Natural killer cell (primary cell): ENCODE measurements at regions not wholly inside any gene's neighbourhood (a gene's known extent, or its start where the extent isn't known, plus 50 kb on each side); places are given as distances from the start of the nearest gene placed in this dataset.

ENCODE experiments used
- ATAC-seq, 3 donors: fragments of 150-1000 bp in 2 of 3; fragments of 200-7000 bp in 1 of 3; cut with Tn5 transposase; 1 replicate in 1 of 3; 2 replicates in 2 of 3; pipeline ENCODE4 v1.10.0; 2021; ENCODE audit warnings: mild to moderate bottlenecking in 2 of 3, moderate library complexity in 2 of 3
- DNase-seq, 2 donors: peaks; one replicate each; pipeline versions ENCODE4 v3.0.0 to v3.0.0-alpha.2; 2013 to 2021; ENCODE audit warnings: mixed read lengths in 1 of 2
- H3K27ac ChIP-seq: one replicate; pipeline ENCODE4 v1.5.1; 2013; ENCODE audit warnings: mild to moderate bottlenecking, low read length
- H3K27me3 ChIP-seq: one replicate; pipeline ENCODE4 v1.6.1; 2013; ENCODE audit warnings: low read length; ENCODE audit not compliant: control insufficient read depth, insufficient read depth
- H3K36me3 ChIP-seq: one replicate; pipeline ENCODE4 v1.6.1; 2013; ENCODE audit warnings: low read length; ENCODE audit not compliant: control insufficient read depth, insufficient read depth
- H3K4me1 ChIP-seq: one replicate; pipeline ENCODE4 v1.6.1; 2013; ENCODE audit warnings: low read length; ENCODE audit not compliant: control insufficient read depth, insufficient read depth
- H3K4me3 ChIP-seq: one replicate; pipeline ENCODE4 v1.5.1; 2013; ENCODE audit warnings: low read length
- H3K9me3 ChIP-seq: one replicate; pipeline ENCODE4 v1.6.1; 2013; ENCODE audit warnings: low read length; ENCODE audit not compliant: control insufficient read depth, insufficient read depth
- H3K27ac Mint-ChIP-seq, 2 donors: one replicate each; pipeline ENCODE4 v1.8.0; 2022; ENCODE audit warnings: mild to moderate bottlenecking in 2 of 2, mixed read lengths in 2 of 2, moderate library complexity in 1 of 2
- H3K27me3 Mint-ChIP-seq, 2 donors: one replicate each; pipeline ENCODE4 v1.8.0; 2022; ENCODE audit warnings: low read depth in 2 of 2, mixed read lengths in 2 of 2
- H3K36me3 Mint-ChIP-seq: one replicate; pipeline ENCODE4 v1.8.0; 2022; ENCODE audit warnings: mixed read lengths
- H3K4me1 Mint-ChIP-seq, 2 donors: one replicate each; pipeline ENCODE4 v1.8.0; 2022; ENCODE audit warnings: mixed read lengths in 2 of 2
- H3K4me3 Mint-ChIP-seq: one replicate; pipeline ENCODE4 v1.8.0; 2022; ENCODE audit warnings: mild to moderate bottlenecking, moderate library complexity, mixed read lengths
- H3K9me3 Mint-ChIP-seq, 2 donors: one replicate each; pipeline ENCODE4 v1.8.0; 2022; ENCODE audit warnings: mixed read lengths in 2 of 2
- WGBS: methylation state at CpG from one replicate; pipeline ENCODE4 v1.1.7; 2013; ENCODE audit warnings: missing lambda C conversion rate; ENCODE audit not compliant: insufficient coverage; 5-methylcytosine and 5-hydroxymethylcytosine counted together
- intact Hi-C: fragments of 100-400 bp; cut with micrococcal nuclease; formaldehyde crosslinking; loops from one replicate; pipeline ENCODE4 v1.14.2; 2022
- TF ChIP-seq, protein P1 (sequence below): fragments of 200-600 bp; IDR thresholded peaks from one replicate; pipeline ENCODE4 v1.8.0; 2022; ENCODE audit warnings: antibody characterized with exemption

DNA sequence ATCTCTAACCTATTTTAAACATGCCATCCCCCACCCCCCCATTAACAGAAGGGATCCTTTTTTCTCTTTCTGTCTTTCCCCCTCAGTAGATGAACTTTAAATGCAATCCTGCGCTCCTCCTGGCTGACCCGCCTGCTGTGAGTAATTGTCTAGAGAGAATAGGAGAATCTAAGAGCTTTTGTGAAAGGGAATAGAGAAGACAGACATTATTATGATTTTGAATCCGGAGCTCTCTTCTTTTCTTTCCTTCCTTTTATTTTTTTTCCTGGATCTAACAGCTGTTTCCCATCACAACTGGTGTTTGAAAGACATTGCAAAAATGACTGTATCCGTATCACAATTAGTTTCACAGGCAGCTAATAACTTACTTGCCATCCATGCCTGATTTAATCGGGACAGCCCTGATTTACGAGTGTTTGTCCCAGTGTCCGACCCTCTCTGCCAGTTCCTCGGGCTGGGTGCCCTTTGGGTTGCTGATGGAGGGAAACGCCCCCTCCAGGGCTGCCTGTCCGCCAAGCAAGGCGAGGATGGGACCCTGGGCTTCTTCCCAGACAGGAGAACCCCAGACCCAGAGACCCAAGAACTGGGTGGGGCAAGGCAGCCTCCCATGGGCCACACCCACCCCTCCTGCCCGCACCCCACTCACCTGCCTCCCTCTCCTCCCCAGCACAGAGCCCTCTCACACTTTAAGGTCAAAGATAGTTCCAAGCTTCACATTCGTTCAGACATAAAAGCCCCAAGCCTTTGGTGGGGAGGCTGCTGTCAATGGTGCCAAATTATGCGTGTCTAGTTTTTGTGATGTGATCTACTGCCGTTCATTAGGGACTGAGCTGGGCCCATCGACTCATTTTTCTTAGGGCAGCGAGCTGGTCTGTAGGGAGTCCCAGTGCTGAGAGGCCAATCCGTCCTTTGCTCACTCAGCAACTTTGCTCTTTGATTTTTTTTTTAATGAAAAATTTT is 231.7 kb downstream of the ZNF516 start:
- Mint-ChIP-seq H3K4me1 (no peaks in the 10 kb centered on the region), H3K36me3 (no peaks in the 10 kb centered on the region), H3K27ac (no peak overlapping the region), H3K9me3 (no peaks in the 10 kb centered on the region), H3K4me3 (no peak overlapping the region), H3K27me3 (no peaks in the 10 kb centered on the region)
- H3K36me3 ChIP-seq = no peaks in the 10 kb centered on the region
- TF ChIP-seq, protein P1, sequence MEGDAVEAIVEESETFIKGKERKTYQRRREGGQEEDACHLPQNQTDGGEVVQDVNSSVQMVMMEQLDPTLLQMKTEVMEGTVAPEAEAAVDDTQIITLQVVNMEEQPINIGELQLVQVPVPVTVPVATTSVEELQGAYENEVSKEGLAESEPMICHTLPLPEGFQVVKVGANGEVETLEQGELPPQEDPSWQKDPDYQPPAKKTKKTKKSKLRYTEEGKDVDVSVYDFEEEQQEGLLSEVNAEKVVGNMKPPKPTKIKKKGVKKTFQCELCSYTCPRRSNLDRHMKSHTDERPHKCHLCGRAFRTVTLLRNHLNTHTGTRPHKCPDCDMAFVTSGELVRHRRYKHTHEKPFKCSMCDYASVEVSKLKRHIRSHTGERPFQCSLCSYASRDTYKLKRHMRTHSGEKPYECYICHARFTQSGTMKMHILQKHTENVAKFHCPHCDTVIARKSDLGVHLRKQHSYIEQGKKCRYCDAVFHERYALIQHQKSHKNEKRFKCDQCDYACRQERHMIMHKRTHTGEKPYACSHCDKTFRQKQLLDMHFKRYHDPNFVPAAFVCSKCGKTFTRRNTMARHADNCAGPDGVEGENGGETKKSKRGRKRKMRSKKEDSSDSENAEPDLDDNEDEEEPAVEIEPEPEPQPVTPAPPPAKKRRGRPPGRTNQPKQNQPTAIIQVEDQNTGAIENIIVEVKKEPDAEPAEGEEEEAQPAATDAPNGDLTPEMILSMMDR = no peak
- DNase-seq (no peak), ATAC-seq (no peak)
- intact Hi-C loops = no loop called here
- WGBS = 84% methylated on average over 15 of the region's 18 CpGs
- no peak overlapping the region for H3K4me3 ChIP-seq
- H3K4me1 ChIP-seq = no peaks in the 10 kb centered on the region
- H3K27ac ChIP-seq = no peak overlapping the region
- H3K27me3 ChIP-seq = no peaks in the 10 kb centered on the region
- no peaks in the 10 kb centered on the region for H3K9me3 ChIP-seq

DNA sequence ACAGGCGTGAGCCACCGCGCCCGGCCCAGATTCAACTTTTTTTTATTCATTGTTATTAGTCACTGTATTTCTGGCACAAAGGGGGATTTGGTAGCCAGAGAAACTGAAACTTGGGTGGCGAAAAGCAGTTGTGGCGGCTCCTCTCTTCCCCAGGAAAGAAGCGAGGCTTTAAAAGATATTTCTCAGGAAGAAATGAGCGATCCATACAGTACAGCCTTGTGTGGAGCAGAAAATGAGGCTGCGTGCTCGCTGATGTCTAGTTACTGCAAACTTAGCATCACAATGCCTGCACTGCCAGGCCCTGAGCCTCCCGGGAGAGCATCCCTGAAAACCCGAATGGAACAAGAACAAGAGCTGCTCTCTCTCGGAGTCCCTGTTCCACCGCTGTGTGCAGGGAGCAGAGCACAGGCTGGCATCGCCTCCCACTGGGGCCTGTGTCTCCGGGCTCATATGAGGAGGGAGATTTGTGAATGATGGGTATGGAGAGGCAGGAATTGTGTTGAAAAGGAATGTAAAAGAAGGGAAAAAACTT is 234.0 kb downstream of the ZNF516 start:
- WGBS = 93% methylated on average over 16 of the region's 16 CpGs
- no peak for ATAC-seq

DNA sequence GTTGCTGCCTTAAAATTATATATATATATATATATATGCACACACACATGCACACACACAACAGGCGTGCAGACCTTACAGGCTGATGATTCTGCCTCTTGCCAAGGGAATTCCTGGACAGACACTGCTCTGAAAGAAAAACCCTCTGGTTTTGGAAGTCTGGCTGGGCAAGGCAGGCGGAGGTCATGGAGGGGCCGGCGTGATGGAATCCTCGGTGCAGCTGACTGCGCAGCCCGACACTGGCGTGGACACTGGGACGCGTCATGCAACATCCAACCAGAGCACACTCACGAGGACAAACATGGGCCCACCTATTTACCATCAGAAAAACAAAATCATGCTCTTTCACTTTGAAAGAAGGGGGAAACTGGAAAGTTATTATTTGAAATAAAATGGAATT is 235.3 kb downstream of the ZNF516 start:
- Histone ChIP-seq H3K9me3 (no peaks in the 10 kb centered on the region), H3K27ac (no peak overlapping the region), H3K27me3 (no peaks in the 10 kb centered on the region), H3K4me3 (no peak overlapping the region), H3K4me1 (no peaks in the 10 kb centered on the region), H3K36me3 (no peaks in the 10 kb centered on the region)
- H3K27ac Mint-ChIP-seq = no peak overlapping the region
- DNase-seq (no peak), ATAC-seq (no peak)
- H3K9me3 Mint-ChIP-seq = no peaks in the 10 kb centered on the region
- H3K4me3 Mint-ChIP-seq = no peak overlapping the region
- 96% methylated on average over 10 of the region's 11 CpGs for WGBS
- H3K27me3 Mint-ChIP-seq = peaks cover 0 to 5% of the 10 kb centered on the region in 2 donors
- intact Hi-C loops = no loop called here
- H3K36me3 Mint-ChIP-seq = no peaks in the 10 kb centered on the region
- no peaks in the 10 kb centered on the region for H3K4me1 Mint-ChIP-seq
- TF ChIP-seq, protein P1 = no peak

More for the DNA sequence above, 234.0 kb downstream of the ZNF516 start:
- DNase-seq = no peak
- intact Hi-C loops = no loop called here
- no peak overlapping the region for H3K4me3 Mint-ChIP-seq
- Histone ChIP-seq H3K27ac (no peak overlapping the region), H3K4me3 (no peak overlapping the region), H3K4me1 (no peaks in the 10 kb centered on the region), H3K36me3 (no peaks in the 10 kb centered on the region), H3K9me3 (no peaks in the 10 kb centered on the region), H3K27me3 (no peaks in the 10 kb centered on the region)
- no peaks in the 10 kb centered on the region for H3K4me1 Mint-ChIP-seq
- TF ChIP-seq, protein P1 = no peak
- H3K36me3 Mint-ChIP-seq = no peaks in the 10 kb centered on the region
- H3K27me3 Mint-ChIP-seq = no peaks in the 10 kb centered on the region
- no peak overlapping the region for H3K27ac Mint-ChIP-seq
- no peaks in the 10 kb centered on the region for H3K9me3 Mint-ChIP-seq
